ENCODE measurements at regions not wholly inside any gene's neighbourhood (a gene's known extent, or its start where the extent isn't known, plus 50 kb on each side); places are given as distances from the start of the nearest gene placed in this dataset.

DNA sequence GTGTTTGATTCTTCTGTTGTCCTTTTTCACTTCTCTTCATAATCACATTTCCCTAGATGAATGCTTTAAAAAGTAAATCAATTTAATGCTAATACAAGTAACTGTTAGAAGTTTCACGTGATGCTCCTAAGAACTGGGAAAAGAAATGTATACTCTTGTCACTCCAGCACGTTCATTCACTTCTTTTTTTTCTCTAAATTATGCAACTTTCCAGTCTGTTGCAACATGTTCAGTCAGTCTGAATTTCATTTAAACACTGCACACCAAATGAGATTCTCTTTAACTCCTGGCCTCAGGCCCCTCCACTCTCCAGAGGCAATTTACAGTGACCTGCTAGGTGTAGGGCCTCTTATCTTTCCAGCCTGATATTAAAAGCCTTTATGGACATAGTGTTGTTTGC, 321.9 kb downstream of the HS3ST1 start:
- TF ChIP-seq POLR2A (IDR thresholded peaks at IDR 0.05; ENCODE audit: borderline replicate concordance, extremely low read depth, insufficient read depth, insufficient read length), result no peak
- TF ChIP-seq POLR2AphosphoS5 (IDR thresholded peaks at IDR 0.05; ENCODE audit: low read depth, low read length), result no peak
- TF ChIP-seq, protein P1, sequence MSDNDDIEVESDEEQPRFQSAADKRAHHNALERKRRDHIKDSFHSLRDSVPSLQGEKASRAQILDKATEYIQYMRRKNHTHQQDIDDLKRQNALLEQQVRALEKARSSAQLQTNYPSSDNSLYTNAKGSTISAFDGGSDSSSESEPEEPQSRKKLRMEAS (IDR thresholded peaks at IDR 0.05), result no peak
- TF ChIP-seq SIN3A (IDR thresholded peaks at IDR 0.05; ENCODE audit: low read depth), result no peak
- TF ChIP-seq, protein P2, sequence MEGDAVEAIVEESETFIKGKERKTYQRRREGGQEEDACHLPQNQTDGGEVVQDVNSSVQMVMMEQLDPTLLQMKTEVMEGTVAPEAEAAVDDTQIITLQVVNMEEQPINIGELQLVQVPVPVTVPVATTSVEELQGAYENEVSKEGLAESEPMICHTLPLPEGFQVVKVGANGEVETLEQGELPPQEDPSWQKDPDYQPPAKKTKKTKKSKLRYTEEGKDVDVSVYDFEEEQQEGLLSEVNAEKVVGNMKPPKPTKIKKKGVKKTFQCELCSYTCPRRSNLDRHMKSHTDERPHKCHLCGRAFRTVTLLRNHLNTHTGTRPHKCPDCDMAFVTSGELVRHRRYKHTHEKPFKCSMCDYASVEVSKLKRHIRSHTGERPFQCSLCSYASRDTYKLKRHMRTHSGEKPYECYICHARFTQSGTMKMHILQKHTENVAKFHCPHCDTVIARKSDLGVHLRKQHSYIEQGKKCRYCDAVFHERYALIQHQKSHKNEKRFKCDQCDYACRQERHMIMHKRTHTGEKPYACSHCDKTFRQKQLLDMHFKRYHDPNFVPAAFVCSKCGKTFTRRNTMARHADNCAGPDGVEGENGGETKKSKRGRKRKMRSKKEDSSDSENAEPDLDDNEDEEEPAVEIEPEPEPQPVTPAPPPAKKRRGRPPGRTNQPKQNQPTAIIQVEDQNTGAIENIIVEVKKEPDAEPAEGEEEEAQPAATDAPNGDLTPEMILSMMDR (IDR thresholded peaks at IDR 0.05 in 2 of 3, conservative IDR thresholded peaks at IDR 0.05 in 1 of 3; ENCODE audit: borderline replicate concordance in 1 of 3, insufficient read depth in 1 of 3, low read depth in 2 of 3, low read length in 2 of 3), result no peak
- TF ChIP-seq EZH2phosphoT487 (IDR thresholded peaks at IDR 0.05; ENCODE audit: borderline replicate concordance), result no peak
- TF ChIP-seq, protein P3, sequence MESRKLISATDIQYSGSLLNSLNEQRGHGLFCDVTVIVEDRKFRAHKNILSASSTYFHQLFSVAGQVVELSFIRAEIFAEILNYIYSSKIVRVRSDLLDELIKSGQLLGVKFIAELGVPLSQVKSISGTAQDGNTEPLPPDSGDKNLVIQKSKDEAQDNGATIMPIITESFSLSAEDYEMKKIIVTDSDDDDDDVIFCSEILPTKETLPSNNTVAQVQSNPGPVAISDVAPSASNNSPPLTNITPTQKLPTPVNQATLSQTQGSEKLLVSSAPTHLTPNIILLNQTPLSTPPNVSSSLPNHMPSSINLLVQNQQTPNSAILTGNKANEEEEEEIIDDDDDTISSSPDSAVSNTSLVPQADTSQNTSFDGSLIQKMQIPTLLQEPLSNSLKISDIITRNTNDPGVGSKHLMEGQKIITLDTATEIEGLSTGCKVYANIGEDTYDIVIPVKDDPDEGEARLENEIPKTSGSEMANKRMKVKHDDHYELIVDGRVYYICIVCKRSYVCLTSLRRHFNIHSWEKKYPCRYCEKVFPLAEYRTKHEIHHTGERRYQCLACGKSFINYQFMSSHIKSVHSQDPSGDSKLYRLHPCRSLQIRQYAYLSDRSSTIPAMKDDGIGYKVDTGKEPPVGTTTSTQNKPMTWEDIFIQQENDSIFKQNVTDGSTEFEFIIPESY (IDR thresholded peaks at IDR 0.05; ENCODE audit: extremely low read depth, insufficient replicate concordance, low read length), result no peak
- TF ChIP-seq EZH2 (IDR thresholded peaks at IDR 0.05), result no peak
- TF ChIP-seq ZFX (IDR thresholded peaks at IDR 0.05), result no peak
- TF ChIP-seq EGR1 (IDR thresholded peaks at IDR 0.05; ENCODE audit: low read depth), result no peak
- no peak for TF ChIP-seq RAD21 (IDR thresholded peaks at IDR 0.05; ENCODE audit: low read depth)
